HL-60 (cell line): ENCODE measurements at regions not wholly inside any gene's neighbourhood (a gene's known extent, or its start where the extent isn't known, plus 50 kb on each side); places are given as distances from the start of the nearest gene placed in this dataset.

Experiments
- DNase-seq, 2 experiments: peaks; one replicate each; pipeline ENCODE4 v3.0.0-alpha.2; 2010 to 2020; ENCODE audit warnings: low read depth in 1 of 2, low spot score in 1 of 2
- H3K27ac ChIP-seq: fragments of 250-450 bp; sonication (Bioruptor Pico); replicated peaks from 2 replicates; pipeline ENCODE4 v1.5.1; 2020; ENCODE audit warnings: mild to moderate bottlenecking, moderate library complexity
- H3K27me3 ChIP-seq: fragments of 250-450 bp; sonication (Bioruptor Pico); 2 replicates; pipeline ENCODE4 v1.5.1; 2021; ENCODE audit warnings: mild to moderate bottlenecking, moderate library complexity; ENCODE audit not compliant: insufficient read depth, poor library complexity, severe bottlenecking
- H3K4me3 ChIP-seq: replicated peaks from 2 replicates; pipeline ENCODE4 v1.5.1; 2011; ENCODE audit warnings: mild to moderate bottlenecking, control low read depth, low read length; ENCODE audit not compliant: insufficient read depth
- CTCF ChIP-seq: IDR thresholded peaks from one replicate; pipeline ENCODE4 v1.5.1; 2011; ENCODE audit warnings: low read length, control low read depth, inconsistent platforms; ENCODE audit not compliant: insufficient read depth
- GABPA ChIP-seq: IDR thresholded peaks from 2 replicates; pipeline ENCODE4 v1.6.1; 2012; ENCODE audit warnings: low read depth
- POLR2AphosphoS5 ChIP-seq: IDR thresholded peaks from 2 replicates; pipeline ENCODE4 v1.6.1; 2012; ENCODE audit warnings: low read depth
- REST ChIP-seq: IDR thresholded peaks from 2 replicates; pipeline ENCODE4 v1.6.1; 2012; ENCODE audit warnings: low read depth; ENCODE audit not compliant: insufficient replicate concordance
- SPI1 ChIP-seq: IDR thresholded peaks from 2 replicates; pipeline ENCODE4 v1.6.1; 2012; ENCODE audit warnings: low read depth, mild to moderate bottlenecking, borderline replicate concordance

- TF ChIP-seq CTCF (no peak), POLR2AphosphoS5 (no peak)
Observed at GRCh38 chr2:76296438-76296837, 585.7 kb upstream of the GCFC2 start.

GRCh38 chr2:76295762-76296161 lies 585.0 kb upstream of the GCFC2 start:
- TF ChIP-seq REST (no peak), GABPA (no peak), POLR2AphosphoS5 (no peak), CTCF (no peak), SPI1 (no peak)
- no peaks in the 10 kb centered on the region for H3K27me3 ChIP-seq
- no peak overlapping the region for H3K27ac ChIP-seq
- no peak overlapping the region for H3K4me3 ChIP-seq
- DNase-seq = no peak

More at GRCh38 chr2:76296438-76296837, 585.7 kb upstream of the GCFC2 start:
- H3K27ac ChIP-seq = no peak overlapping the region
- no peak overlapping the region for H3K4me3 ChIP-seq
- DNase-seq = no peak
- no peaks in the 10 kb centered on the region for H3K27me3 ChIP-seq

GRCh38 chr2:76288598-76288997 lies 577.9 kb upstream of the GCFC2 start:
- Histone ChIP-seq H3K4me3 (no peak overlapping the region), H3K27me3 (no peaks in the 10 kb centered on the region), H3K27ac (no peak overlapping the region)
- DNase-seq = no peak
- TF ChIP-seq CTCF (no peak), REST (no peak), POLR2AphosphoS5 (no peak), SPI1 (no peak), GABPA (no peak)

- Histone ChIP-seq H3K27me3 (no peaks in the 10 kb centered on the region), H3K4me3 (no peak overlapping the region), H3K27ac (no peak overlapping the region)
- TF ChIP-seq SPI1 (no peak), REST (no peak), GABPA (no peak), POLR2AphosphoS5 (no peak), CTCF (no peak)
- DNase-seq = no peak
Observed at GRCh38 chr2:76288146-76288545, 577.4 kb upstream of the GCFC2 start.
